Upper lobe of left lung (tissue), 4 donors: ENCODE measurements at regions not wholly inside any gene's neighbourhood (a gene's known extent, or its start where the extent isn't known, plus 50 kb on each side); places are given as distances from the start of the nearest gene placed in this dataset.

Experiments
- CTCF ChIP-seq, 6 experiments: fragments of 450-650 bp in 4 of 6; fragments of 200-600 bp in 2 of 6; sonication (generic) in 2 of 6; IDR thresholded peaks; one replicate each; pipeline ENCODE4 v1.5.1; 2016 to 2019; ENCODE audit warnings: antibody characterized with exemption in 6 of 6
- POLR2A ChIP-seq, 4 donors: fragments of 450-650 bp; IDR thresholded peaks; one replicate each; pipeline ENCODE4 v1.5.1; 2016 to 2017; ENCODE audit warnings: antibody characterized with exemption in 4 of 4, mild to moderate bottlenecking in 2 of 4
- POLR2AphosphoS5 ChIP-seq, 2 donors: sonication (generic); formaldehyde crosslinking; IDR thresholded peaks; one replicate each; pipeline ENCODE4 v1.5.1; 2017; ENCODE audit warnings: antibody characterized with exemption in 2 of 2

- TF ChIP-seq CTCF (IDR thresholded peaks at IDR 0.05): no peak
- TF ChIP-seq POLR2A (IDR thresholded peaks at IDR 0.05): no peak
- TF ChIP-seq POLR2AphosphoS5 (IDR thresholded peaks at IDR 0.05): no peak
Measured at GRCh38 chr11:129680907-129681306, 134.7 kb upstream of the TMEM45B start.
